ENCODE measurements at regions not wholly inside any gene's neighbourhood (a gene's known extent, or its start where the extent isn't known, plus 50 kb on each side); places are given as distances from the start of the nearest gene placed in this dataset.

DNA sequence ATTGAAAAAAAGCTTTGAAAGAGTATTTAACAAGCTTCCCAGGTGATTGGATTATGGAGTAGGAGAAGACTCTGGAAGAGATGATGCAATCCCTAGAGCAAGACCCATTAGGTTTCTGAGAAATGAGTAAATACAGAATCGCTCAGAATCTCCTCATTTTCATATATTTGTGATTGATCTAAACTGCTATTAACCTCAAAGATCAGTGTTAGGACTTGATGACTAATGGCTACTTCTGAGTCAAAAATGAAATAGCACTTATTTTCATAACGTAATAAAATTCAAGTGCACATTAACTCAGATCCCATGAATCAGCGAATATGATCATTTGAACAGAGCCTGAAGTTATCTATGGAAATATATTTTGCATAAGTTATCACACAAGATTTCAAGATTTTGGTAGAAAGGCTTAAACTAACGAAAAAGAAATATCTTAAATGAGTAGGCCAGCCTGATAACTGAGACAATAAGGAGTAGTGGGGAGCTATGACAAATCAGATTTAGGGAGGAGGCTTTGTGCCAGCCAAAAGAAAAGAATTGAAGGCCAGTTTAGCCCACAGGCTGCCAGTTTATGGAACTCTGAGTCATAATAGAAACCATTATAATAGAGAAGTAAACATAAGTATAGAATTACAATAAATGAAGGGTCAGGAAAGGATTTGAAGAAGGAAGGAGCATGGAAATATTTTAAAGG lies 106.7 kb upstream of the OSMR start:
- Histone ChIP-seq H3K4ac (ENCODE audit: low read length) (no peak overlapping the region), H4K8ac (ENCODE audit: low read depth, low read length) (no peak overlapping the region), H4K91ac (ENCODE audit: low read depth, low read length, poor library complexity) (no peak overlapping the region), H3K36me3 (replicated peaks in 1 of 2; ENCODE audit: control insufficient read depth in 2 of 2, insufficient read depth in 2 of 2, low read length in 2 of 2) (no peaks in the 10 kb centered on the region), H2AFZ (ENCODE audit: low read length) (no peak overlapping the region), H3K9me3 (replicated peaks in 1 of 2; ENCODE audit: control insufficient read depth in 2 of 2, insufficient read depth in 1 of 2, low read depth in 1 of 2, low read length in 2 of 2) (peaks cover 6 to 13% of the 10 kb centered on the region in 2 donors), H3K23ac (ENCODE audit: low read depth, low read length, poor library complexity) (no peak overlapping the region), H3K18ac (ENCODE audit: low read length) (no peak overlapping the region), H3K4me2 (ENCODE audit: insufficient read depth, low read length, poor library complexity, severe bottlenecking) (no peak overlapping the region), H2BK5ac (ENCODE audit: low read length) (no peak overlapping the region), H2AK5ac (ENCODE audit: low read depth, low read length) (no peak overlapping the region), H3K9ac (ENCODE audit: low read depth, low read length, poor library complexity) (no peak overlapping the region), H3K14ac (ENCODE audit: low read length) (no peak overlapping the region), H3K4me1 (ENCODE audit: control insufficient read depth in 2 of 2, insufficient read depth in 1 of 2, low read depth in 1 of 2, low read length in 2 of 2) (no peaks in the 10 kb centered on the region), H3K4me3 (ENCODE audit: low read length in 2 of 2) (no peak overlapping the region), H3K27ac (replicated peaks; ENCODE audit: low read length) (no peak overlapping the region), H3K79me1 (ENCODE audit: low read depth, low read length) (no peaks in the 10 kb centered on the region), H3K27me3 (ENCODE audit: control insufficient read depth in 3 of 3, insufficient read depth in 3 of 3, low read depth in 1 of 3, low read length in 3 of 3) (no peaks in the 10 kb centered on the region), H2BK12ac (ENCODE audit: low read length) (no peak overlapping the region), H2BK15ac (ENCODE audit: low read length) (no peak overlapping the region), H2BK120ac (ENCODE audit: low read depth, low read length) (no peak overlapping the region)
- WGBS, 2 donors (ENCODE audit: extremely low coverage in 2 of 2, insufficient read length in 2 of 2, insufficient replicate concordance in 1 of 2) = no CpG with 5 or more reads among the region's 4 CpGs
- no peak for DNase-seq (ENCODE audit: low spot score)

- no peak overlapping the region for H2BK15ac ChIP-seq (ENCODE audit: low read length)
- H3K23ac ChIP-seq (ENCODE audit: low read depth, low read length, poor library complexity) = no peak overlapping the region
- H2AFZ ChIP-seq (ENCODE audit: low read length) = no peak overlapping the region
- H3K4me2 ChIP-seq (ENCODE audit: insufficient read depth, low read length, poor library complexity, severe bottlenecking) = no peak overlapping the region
- H3K79me1 ChIP-seq (ENCODE audit: low read depth, low read length) = no peaks in the 10 kb centered on the region
- H4K8ac ChIP-seq (ENCODE audit: low read depth, low read length) = no peak overlapping the region
- no peaks in the 10 kb centered on the region for H3K27me3 ChIP-seq (ENCODE audit: control insufficient read depth in 3 of 3, insufficient read depth in 3 of 3, low read depth in 1 of 3, low read length in 3 of 3)
- no peak overlapping the region for H3K4me3 ChIP-seq (ENCODE audit: low read length in 2 of 2)
- H2AK5ac ChIP-seq (ENCODE audit: low read depth, low read length) = no peak overlapping the region
- H3K27ac ChIP-seq (replicated peaks; ENCODE audit: low read length) = no peak overlapping the region
- no peak for DNase-seq (ENCODE audit: low spot score)
- H3K9me3 ChIP-seq (replicated peaks in 1 of 2; ENCODE audit: control insufficient read depth in 2 of 2, insufficient read depth in 1 of 2, low read depth in 1 of 2, low read length in 2 of 2) = peaks cover 6 to 13% of the 10 kb centered on the region in 2 donors
- H2BK120ac ChIP-seq (ENCODE audit: low read depth, low read length) = no peak overlapping the region
- no peak overlapping the region for H2BK5ac ChIP-seq (ENCODE audit: low read length)
- no CpG with 5 or more reads among the region's 1 CpG for WGBS, 2 donors (ENCODE audit: extremely low coverage in 2 of 2, insufficient read length in 2 of 2, insufficient replicate concordance in 1 of 2)
- H3K36me3 ChIP-seq (replicated peaks in 1 of 2; ENCODE audit: control insufficient read depth in 2 of 2, insufficient read depth in 2 of 2, low read length in 2 of 2) = no peaks in the 10 kb centered on the region
- no peak overlapping the region for H3K18ac ChIP-seq (ENCODE audit: low read length)
- no peak overlapping the region for H3K9ac ChIP-seq (ENCODE audit: low read depth, low read length, poor library complexity)
- H3K4ac ChIP-seq (ENCODE audit: low read length) = no peak overlapping the region
- no peaks in the 10 kb centered on the region for H3K4me1 ChIP-seq (ENCODE audit: control insufficient read depth in 2 of 2, insufficient read depth in 1 of 2, low read depth in 1 of 2, low read length in 2 of 2)
- no peak overlapping the region for H3K14ac ChIP-seq (ENCODE audit: low read length)
- no peak overlapping the region for H4K91ac ChIP-seq (ENCODE audit: low read depth, low read length, poor library complexity)
- no peak overlapping the region for H2BK12ac ChIP-seq (ENCODE audit: low read length)
Observed at GRCh38 chr5:38739705-38740045, 106.1 kb upstream of the OSMR start.

DNA sequence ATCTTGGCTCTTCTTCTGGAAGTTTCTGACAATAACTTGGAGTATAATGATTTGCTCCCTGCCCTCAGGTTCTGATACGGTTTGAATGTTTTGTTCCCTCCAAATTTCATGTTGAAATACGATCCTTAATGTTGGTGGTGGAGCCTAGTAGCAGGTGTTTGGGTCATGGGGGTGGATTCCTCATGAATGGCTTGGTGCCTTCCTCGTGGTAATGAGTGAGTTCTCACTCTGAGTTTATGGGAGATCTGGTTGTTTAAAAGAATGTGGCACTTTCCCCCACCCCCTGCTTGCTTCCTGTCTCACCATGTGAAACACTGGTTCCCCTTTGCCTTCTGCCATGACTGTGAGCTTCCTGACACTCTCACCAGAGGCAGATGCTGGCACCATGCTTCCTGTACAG lies 103.0 kb upstream of the OSMR start:
- Histone ChIP-seq H3K4me3 (ENCODE audit: low read length in 2 of 2) (no peak overlapping the region), H3K4ac (ENCODE audit: low read length) (no peak overlapping the region), H3K79me1 (ENCODE audit: low read depth, low read length) (no peaks in the 10 kb centered on the region), H4K8ac (ENCODE audit: low read depth, low read length) (no peak overlapping the region), H3K18ac (ENCODE audit: low read length) (no peak overlapping the region), H3K4me1 (ENCODE audit: control insufficient read depth in 2 of 2, insufficient read depth in 1 of 2, low read depth in 1 of 2, low read length in 2 of 2) (no peaks in the 10 kb centered on the region), H3K23ac (ENCODE audit: low read depth, low read length, poor library complexity) (no peak overlapping the region), H3K14ac (ENCODE audit: low read length) (no peak overlapping the region), H4K91ac (ENCODE audit: low read depth, low read length, poor library complexity) (no peak overlapping the region), H3K9me3 (replicated peaks in 1 of 2; ENCODE audit: control insufficient read depth in 2 of 2, insufficient read depth in 1 of 2, low read depth in 1 of 2, low read length in 2 of 2) (peaks cover 6 to 13% of the 10 kb centered on the region in 2 donors), H2BK15ac (ENCODE audit: low read length) (no peak overlapping the region), H3K4me2 (ENCODE audit: insufficient read depth, low read length, poor library complexity, severe bottlenecking) (no peak overlapping the region), H2AFZ (ENCODE audit: low read length) (no peak overlapping the region), H2BK120ac (ENCODE audit: low read depth, low read length) (no peak overlapping the region), H3K36me3 (replicated peaks in 1 of 2; ENCODE audit: control insufficient read depth in 2 of 2, insufficient read depth in 2 of 2, low read length in 2 of 2) (no peaks in the 10 kb centered on the region), H2AK5ac (ENCODE audit: low read depth, low read length) (no peak overlapping the region), H3K27me3 (ENCODE audit: control insufficient read depth in 3 of 3, insufficient read depth in 3 of 3, low read depth in 1 of 3, low read length in 3 of 3) (no peaks in the 10 kb centered on the region), H2BK12ac (ENCODE audit: low read length) (no peak overlapping the region), H2BK5ac (ENCODE audit: low read length) (no peak overlapping the region), H3K9ac (ENCODE audit: low read depth, low read length, poor library complexity) (no peak overlapping the region), H3K27ac (replicated peaks; ENCODE audit: low read length) (no peak overlapping the region)
- WGBS, 2 donors (ENCODE audit: extremely low coverage in 2 of 2, insufficient read length in 2 of 2, insufficient replicate concordance in 1 of 2) = no CpG with 5 or more reads among the region's 3 CpGs
- no peak for DNase-seq (ENCODE audit: low spot score)

GRCh38 chr5:38743562-38743961 lies 102.2 kb upstream of the OSMR start:
- no peak overlapping the region for H3K4me2 ChIP-seq (ENCODE audit: insufficient read depth, low read length, poor library complexity, severe bottlenecking)
- no CpG with 5 or more reads among the region's 1 CpG for WGBS, 2 donors (ENCODE audit: extremely low coverage in 2 of 2, insufficient read length in 2 of 2, insufficient replicate concordance in 1 of 2)
- no peak overlapping the region for H4K91ac ChIP-seq (ENCODE audit: low read depth, low read length, poor library complexity)
- H2AK5ac ChIP-seq (ENCODE audit: low read depth, low read length) = no peak overlapping the region
- no peak overlapping the region for H3K4ac ChIP-seq (ENCODE audit: low read length)
- H3K23ac ChIP-seq (ENCODE audit: low read depth, low read length, poor library complexity) = no peak overlapping the region
- no peaks in the 10 kb centered on the region for H3K79me1 ChIP-seq (ENCODE audit: low read depth, low read length)
- no peak overlapping the region for H2BK12ac ChIP-seq (ENCODE audit: low read length)
- H3K27ac ChIP-seq (replicated peaks; ENCODE audit: low read length) = no peak overlapping the region
- H2AFZ ChIP-seq (ENCODE audit: low read length) = no peak overlapping the region
- no peak overlapping the region for H2BK15ac ChIP-seq (ENCODE audit: low read length)
- H4K8ac ChIP-seq (ENCODE audit: low read depth, low read length) = no peak overlapping the region
- H3K36me3 ChIP-seq (replicated peaks in 1 of 2; ENCODE audit: control insufficient read depth in 2 of 2, insufficient read depth in 2 of 2, low read length in 2 of 2) = no peaks in the 10 kb centered on the region
- H3K9me3 ChIP-seq (replicated peaks in 1 of 2; ENCODE audit: control insufficient read depth in 2 of 2, insufficient read depth in 1 of 2, low read depth in 1 of 2, low read length in 2 of 2) = peaks cover 6 to 13% of the 10 kb centered on the region in 2 donors
- H3K14ac ChIP-seq (ENCODE audit: low read length) = no peak overlapping the region
- no peak overlapping the region for H2BK120ac ChIP-seq (ENCODE audit: low read depth, low read length)
- no peak overlapping the region for H3K9ac ChIP-seq (ENCODE audit: low read depth, low read length, poor library complexity)
- no peak for DNase-seq (ENCODE audit: low spot score)
- H3K27me3 ChIP-seq (ENCODE audit: control insufficient read depth in 3 of 3, insufficient read depth in 3 of 3, low read depth in 1 of 3, low read length in 3 of 3) = no peaks in the 10 kb centered on the region
- H3K4me1 ChIP-seq (ENCODE audit: control insufficient read depth in 2 of 2, insufficient read depth in 1 of 2, low read depth in 1 of 2, low read length in 2 of 2) = no peaks in the 10 kb centered on the region
- H2BK5ac ChIP-seq (ENCODE audit: low read length) = no peak overlapping the region
- no peak overlapping the region for H3K18ac ChIP-seq (ENCODE audit: low read length)
- H3K4me3 ChIP-seq (ENCODE audit: low read length in 2 of 2) = no peak overlapping the region

All from neuronal stem cell (in vitro differentiated cells).